SK-N-SH (cell line): ENCODE measurements at regions not wholly inside any gene's neighbourhood (a gene's known extent, or its start where the extent isn't known, plus 50 kb on each side); places are given as distances from the start of the nearest gene placed in this dataset.

Experiments used
- CHD2 ChIP-seq: fragments of 150-350 bp; IDR thresholded peaks from 2 replicates; pipeline ENCODE4 v1.6.1; 2018; ENCODE audit warnings: low read length; ENCODE audit not compliant: partially characterized antibody
- CTCF ChIP-seq: fragments of 200-600 bp; sonication (generic); IDR thresholded peaks from 2 replicates; pipeline ENCODE4 v1.6.1; 2017; ENCODE audit warnings: antibody characterized with exemption, mild to moderate bottlenecking, moderate library complexity
- ELF1 ChIP-seq: IDR thresholded peaks from 2 replicates; pipeline ENCODE4 v1.4.0; 2012
- EP300 ChIP-seq, 2 experiments: IDR thresholded peaks; 2 replicates each; pipeline versions ENCODE4 v1.4.0 to v1.6.1; 2012; ENCODE audit warnings: borderline replicate concordance in 1 of 2, low read depth in 1 of 2, low read length in 1 of 2
- FOXJ3 ChIP-seq: sonication (generic); formaldehyde crosslinking; IDR thresholded peaks from 2 replicates; pipeline ENCODE4 v1.5.1; 2020; ENCODE audit warnings: mild to moderate bottlenecking, missing genetic modification reagents
- POLR2AphosphoS5 ChIP-seq: IDR thresholded peaks from 2 replicates; pipeline ENCODE4 v1.6.1; 2012; ENCODE audit warnings: low read depth, low read length
- RAD21 ChIP-seq: IDR thresholded peaks from 2 replicates; pipeline ENCODE4 v1.6.1; 2012; ENCODE audit warnings: mild to moderate bottlenecking, low read length
- SIN3A ChIP-seq: IDR thresholded peaks from 2 replicates; pipeline ENCODE4 v1.6.1; 2012; ENCODE audit warnings: low read depth, mild to moderate bottlenecking, low read length, moderate library complexity, borderline replicate concordance
- TAF1 ChIP-seq: IDR thresholded peaks from 2 replicates; pipeline ENCODE4 v1.6.1; 2012; ENCODE audit warnings: low read depth, mild to moderate bottlenecking, low read length, moderate library complexity, borderline replicate concordance
- TEAD4 ChIP-seq: IDR thresholded peaks from 2 replicates; pipeline ENCODE4 v1.4.0; 2012; ENCODE audit warnings: mild to moderate bottlenecking, borderline replicate concordance; ENCODE audit not compliant: insufficient read depth
- YY1 ChIP-seq: IDR thresholded peaks from 2 replicates; pipeline ENCODE4 v1.4.0; 2012; ENCODE audit warnings: low read depth, mild to moderate bottlenecking

DNA sequence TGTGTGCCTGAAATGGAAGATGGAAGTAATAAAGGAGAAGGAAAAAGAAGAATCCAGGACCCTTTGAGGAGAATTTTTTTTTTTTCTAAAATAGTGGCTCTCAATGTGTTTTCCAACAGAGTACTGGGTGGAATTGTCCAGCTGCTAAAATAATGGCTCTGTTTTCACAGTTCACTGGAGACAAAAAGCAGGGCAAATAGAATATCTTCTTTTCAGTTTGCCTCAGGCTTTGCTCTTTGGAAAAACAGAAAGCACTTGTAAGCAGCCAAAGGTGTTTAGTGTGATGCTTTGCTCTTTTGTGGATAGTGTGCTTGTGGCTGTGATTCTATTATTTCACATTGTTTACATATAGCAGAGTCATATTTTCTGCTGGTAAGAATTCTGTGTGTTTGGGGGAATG lies 77.4 kb upstream of the MROH9 start:
- TF ChIP-seq CTCF (no peak), SIN3A (no peak), TEAD4 (no peak), RAD21 (no peak), YY1 (no peak), CHD2 (no peak), ELF1 (no peak), FOXJ3 (CRISPR knock-in tag) (no peak), EP300 (IDR thresholded peaks at IDR 0.05; ENCODE audit: borderline replicate concordance in 1 of 2, low read depth in 1 of 2, low read length in 1 of 2) (no peak), POLR2AphosphoS5 (no peak), TAF1 (no peak)
